Mesendoderm (in vitro differentiated cells): ENCODE measurements at regions not wholly inside any gene's neighbourhood (a gene's known extent, or its start where the extent isn't known, plus 50 kb on each side); places are given as distances from the start of the nearest gene placed in this dataset.
"Not testable (repeated sequence)": the region's sequence is repeated elsewhere in the genome, so short reads cannot be mapped to it uniquely, and the experiment has no call there.

Source experiments
- DNase-seq: peaks from one replicate; pipeline ENCODE4 v3.0.0; 2013
- H2AK5ac ChIP-seq: 2 replicates; pipeline ENCODE4 v1.6.1; 2013; ENCODE audit warnings: low read length, inconsistent platforms
- H2BK120ac ChIP-seq: 2 replicates; pipeline ENCODE4 v1.6.1; 2013; ENCODE audit warnings: low read depth, mild to moderate bottlenecking, low read length, moderate library complexity, mixed read lengths
- H2BK15ac ChIP-seq: replicated peaks from 2 replicates; pipeline ENCODE4 v1.6.1; 2013; ENCODE audit warnings: low read depth, mild to moderate bottlenecking, moderate library complexity
- H2BK5ac ChIP-seq: 2 replicates; pipeline ENCODE4 v1.6.1; 2013; ENCODE audit warnings: low read length, inconsistent platforms
- H3K18ac ChIP-seq: 2 replicates; pipeline ENCODE4 v1.6.1; 2013; ENCODE audit warnings: mild to moderate bottlenecking, low read length, mixed read lengths
- H3K23ac ChIP-seq: one replicate; pipeline ENCODE4 v1.6.1; 2013; ENCODE audit warnings: low read length
- H3K27ac ChIP-seq: 2 replicates; pipeline ENCODE4 v1.5.1; 2013; ENCODE audit warnings: low read depth, mild to moderate bottlenecking, inconsistent platforms, low read length, moderate library complexity
- H3K27me3 ChIP-seq: 2 replicates; pipeline ENCODE4 v1.6.1; 2013; ENCODE audit warnings: low read length, control low read depth, mild to moderate bottlenecking, inconsistent platforms; ENCODE audit not compliant: insufficient read depth, poor library complexity
- H3K36me3 ChIP-seq: 2 replicates; pipeline ENCODE4 v1.6.1; 2013; ENCODE audit warnings: low read length, inconsistent platforms; ENCODE audit not compliant: control insufficient read depth, insufficient read depth
- H3K4ac ChIP-seq: one replicate; pipeline ENCODE4 v1.6.1; 2013; ENCODE audit warnings: low read depth, mild to moderate bottlenecking, low read length, moderate library complexity
- H3K4me1 ChIP-seq: 2 replicates; pipeline ENCODE4 v1.6.1; 2013; ENCODE audit warnings: low read depth, low read length, inconsistent platforms; ENCODE audit not compliant: control insufficient read depth
- H3K4me2 ChIP-seq: 2 replicates; pipeline ENCODE4 v1.6.1; 2013; ENCODE audit warnings: low read length
- H3K4me3 ChIP-seq: 2 replicates; pipeline ENCODE4 v1.5.1; 2013; ENCODE audit warnings: mild to moderate bottlenecking, low read length
- H3K56ac ChIP-seq: one replicate; pipeline ENCODE4 v1.6.1; 2013; ENCODE audit warnings: low read length
- H3K79me1 ChIP-seq: 2 replicates; pipeline ENCODE4 v1.6.1; 2013; ENCODE audit warnings: low read length, inconsistent platforms
- H3K79me2 ChIP-seq: 2 replicates; pipeline ENCODE4 v1.6.1; 2013; ENCODE audit warnings: mild to moderate bottlenecking, low read length; ENCODE audit not compliant: control insufficient read depth, insufficient read depth
- H3K9ac ChIP-seq: 2 replicates; pipeline ENCODE4 v1.6.1; 2013; ENCODE audit warnings: low read length, inconsistent platforms
- H4K5ac ChIP-seq: one replicate; pipeline ENCODE4 v1.6.1; 2013; ENCODE audit warnings: low read length
- H4K8ac ChIP-seq: one replicate; pipeline ENCODE4 v1.6.1; 2013; ENCODE audit warnings: low read depth, mild to moderate bottlenecking, control low read depth, low read length, moderate library complexity
- WGBS: extraction: QIAGEN DNeasy Blood & Tissue Kit; methylation state at CpG from one replicate; pipeline ENCODE4 v1.1.7; 2013; ENCODE audit warnings: low lambda C conversion rate, missing lambda C conversion rate; ENCODE audit not compliant: insufficient coverage; ENCODE audit errors: extremely low coverage; 5-methylcytosine and 5-hydroxymethylcytosine counted together

DNA sequence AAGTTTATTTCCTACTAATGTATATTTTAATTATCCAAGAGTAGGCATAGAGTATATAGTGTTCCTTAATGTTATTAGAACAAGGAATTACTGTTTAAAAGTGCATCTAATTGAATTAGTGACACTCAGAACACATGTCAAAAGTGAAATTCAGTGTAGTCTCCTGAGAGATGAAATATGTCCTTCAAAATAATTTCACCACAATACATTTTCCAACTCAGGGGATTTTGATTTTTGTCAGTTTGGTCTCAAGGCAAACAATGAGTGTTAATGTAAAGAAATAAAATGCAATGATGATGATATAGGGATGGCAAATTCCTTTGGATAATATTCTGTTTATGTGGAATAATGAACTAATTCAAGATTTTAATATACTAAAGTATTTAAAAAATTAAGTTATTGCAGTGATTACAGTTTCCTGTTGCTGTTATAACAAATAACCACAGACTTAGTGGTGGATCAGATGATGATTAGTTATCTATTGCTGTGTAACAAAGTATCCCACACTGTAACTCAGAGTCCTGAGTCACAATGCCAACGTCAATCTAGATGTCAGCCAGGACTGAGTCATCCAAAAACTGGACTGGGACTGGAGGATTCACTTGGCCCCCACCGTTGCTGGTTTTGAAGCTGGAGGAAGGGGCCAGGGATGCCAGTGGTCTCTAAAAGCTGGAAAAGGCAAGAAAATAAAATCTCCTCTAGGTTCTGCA lies 148.0 kb upstream of the SLC7A11 start:
- Histone ChIP-seq H3K56ac (no peak overlapping the region), H3K27me3 (no peaks in the 10 kb centered on the region), H3K27ac (no peak overlapping the region), H3K79me1 (no peaks in the 10 kb centered on the region), H4K5ac (no peak overlapping the region), H3K9ac (no peak overlapping the region), H3K79me2 (no peaks in the 10 kb centered on the region), H4K8ac (no peak overlapping the region), H3K4ac (no peak overlapping the region), H3K4me2 (no peak overlapping the region), H2BK120ac (peak overlapping the region; percentile 92), H3K23ac (no peak overlapping the region), H2BK15ac (no peak overlapping the region), H3K4me1 (no peaks in the 10 kb centered on the region), H2BK5ac (no peak overlapping the region), H3K36me3 (no peaks in the 10 kb centered on the region), H3K18ac (no peak overlapping the region), H2AK5ac (no peak overlapping the region), H3K4me3 (no peak overlapping the region)
- no CpG with 5 or more reads among the region's 2 CpGs for WGBS
- DNase-seq: no peak

DNA sequence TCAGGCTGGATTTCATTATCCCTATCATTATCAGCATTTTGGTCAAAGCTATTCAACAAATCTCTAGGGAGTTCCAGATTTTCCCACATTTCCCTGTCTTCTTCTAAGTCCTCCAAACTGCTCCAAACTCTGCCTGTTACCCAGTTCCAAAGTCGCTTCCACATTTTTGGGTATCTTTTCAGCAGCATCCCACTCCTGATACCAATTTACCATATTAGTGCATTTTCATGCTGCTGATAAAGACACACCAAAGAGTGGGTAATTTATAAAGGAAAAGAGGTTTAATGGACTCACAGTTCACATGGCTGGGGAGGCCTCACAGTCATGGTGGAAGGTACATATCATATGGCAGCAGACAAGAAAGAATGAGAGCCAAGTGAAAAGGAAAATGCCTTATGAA lies 132.8 kb upstream of the SLC7A11 start:
- Histone ChIP-seq H3K27me3 (no peaks in the 10 kb centered on the region), H3K9ac (no peak overlapping the region), H2BK5ac (no peak overlapping the region), H2BK120ac (no peak overlapping the region), H4K5ac (no peak overlapping the region), H3K4me2 (no peak overlapping the region), H2AK5ac (no peak overlapping the region), H3K79me1 (no peaks in the 10 kb centered on the region), H3K36me3 (no peaks in the 10 kb centered on the region), H3K27ac (no peak overlapping the region), H3K56ac (no peak overlapping the region), H3K4me3 (no peak overlapping the region), H3K23ac (no peak overlapping the region), H2BK15ac (no peak overlapping the region), H4K8ac (no peak overlapping the region), H3K79me2 (no peaks in the 10 kb centered on the region), H3K4ac (no peak overlapping the region), H3K4me1 (no peaks in the 10 kb centered on the region), H3K18ac (no peak overlapping the region)
- WGBS: no CpG with 5 or more reads among the region's 1 CpG
- DNase-seq: no peak

DNA sequence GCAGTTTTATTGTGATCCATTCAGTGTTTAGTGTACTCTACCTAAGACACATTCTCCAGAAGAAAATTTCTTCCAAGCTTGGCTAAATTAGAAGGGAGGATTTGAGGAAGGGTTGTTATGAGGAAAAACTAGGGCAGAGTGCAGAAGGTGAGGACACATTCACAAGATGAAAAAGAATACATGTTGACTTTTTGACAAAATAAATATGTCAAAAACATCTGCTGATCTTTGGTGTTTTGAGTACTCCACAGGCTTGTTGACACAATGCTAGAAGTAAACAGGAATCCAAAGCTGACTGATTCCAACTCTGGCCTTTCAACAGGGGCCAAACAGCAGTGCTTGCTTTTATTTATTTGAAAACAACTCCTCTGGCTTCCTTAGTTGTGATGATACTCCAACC lies 125.8 kb upstream of the SLC7A11 start:
- Histone ChIP-seq H3K9ac (no peak overlapping the region), H4K8ac (no peak overlapping the region), H3K36me3 (no peaks in the 10 kb centered on the region), H3K79me2 (no peaks in the 10 kb centered on the region), H3K4me2 (no peak overlapping the region), H2AK5ac (no peak overlapping the region), H2BK5ac (no peak overlapping the region), H2BK15ac (no peak overlapping the region), H3K4me1 (no peaks in the 10 kb centered on the region), H3K27ac (no peak overlapping the region), H4K5ac (no peak overlapping the region), H3K27me3 (no peaks in the 10 kb centered on the region), H3K18ac (no peak overlapping the region), H2BK120ac (no peak overlapping the region), H3K79me1 (no peaks in the 10 kb centered on the region), H3K23ac (no peak overlapping the region), H3K56ac (no peak overlapping the region), H3K4ac (no peak overlapping the region), H3K4me3 (no peak overlapping the region)
- no peak for DNase-seq

DNA sequence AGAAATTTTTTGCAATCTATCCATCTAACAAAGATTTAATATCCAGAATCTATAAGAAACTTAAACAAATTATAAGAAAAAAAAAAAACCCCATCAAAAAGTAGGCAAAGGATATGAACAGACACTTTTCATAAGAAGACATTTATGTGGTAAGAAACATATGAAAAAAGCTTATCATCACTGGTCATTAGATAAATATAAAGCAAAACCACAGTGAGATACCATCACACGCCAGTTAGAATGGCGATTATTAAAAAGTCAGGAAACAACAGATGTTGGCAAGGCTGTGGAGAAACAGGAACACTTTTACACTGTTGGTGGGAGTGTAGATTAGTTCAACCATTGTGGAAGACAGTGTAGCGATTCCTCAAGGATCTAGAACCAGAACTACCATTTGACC lies 110.3 kb upstream of the SLC7A11 start:
- not testable (repeated sequence) for H3K4me1 ChIP-seq, H4K8ac ChIP-seq, H3K23ac ChIP-seq, H3K4me3 ChIP-seq, H3K56ac ChIP-seq, H3K79me2 ChIP-seq, H3K79me1 ChIP-seq, H3K18ac ChIP-seq, H3K27ac ChIP-seq, DNase-seq, H3K27me3 ChIP-seq, H2BK120ac ChIP-seq, H3K4me2 ChIP-seq, H2BK15ac ChIP-seq, H3K4ac ChIP-seq, H2BK5ac ChIP-seq, H2AK5ac ChIP-seq, H3K36me3 ChIP-seq, H4K5ac ChIP-seq, H3K9ac ChIP-seq
- no CpG with 5 or more reads among the region's 3 CpGs for WGBS

DNA sequence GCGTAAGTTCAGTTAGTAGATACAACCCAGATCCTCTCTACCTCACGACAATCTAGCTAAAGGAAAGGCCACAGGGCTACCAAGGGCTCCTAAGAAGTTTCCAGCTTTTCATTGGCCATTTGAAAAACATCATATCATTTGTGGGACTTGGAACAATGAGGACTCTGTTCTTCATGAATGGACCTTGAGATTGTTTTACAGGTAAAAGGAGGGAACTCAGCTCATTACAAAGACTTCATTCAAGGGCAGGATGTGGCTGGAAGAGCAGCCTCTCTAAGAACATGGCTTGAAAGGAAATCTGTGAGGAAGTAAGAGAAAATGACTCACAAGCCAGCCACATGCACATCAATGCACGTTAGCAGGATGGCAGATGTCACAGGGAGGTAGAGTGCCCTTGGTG lies 105.9 kb upstream of the SLC7A11 start:
- H3K18ac ChIP-seq: no peak overlapping the region
- H3K9ac ChIP-seq: no peak overlapping the region
- H3K23ac ChIP-seq: no peak overlapping the region
- H3K56ac ChIP-seq: no peak overlapping the region
- peaks cover 2% of the 10 kb centered on the region for H3K4me1 ChIP-seq
- DNase-seq: no peak
- no peaks in the 10 kb centered on the region for H3K79me1 ChIP-seq
- no peak overlapping the region for H2AK5ac ChIP-seq
- no peaks in the 10 kb centered on the region for H3K79me2 ChIP-seq
- H2BK120ac ChIP-seq: no peak overlapping the region
- H2BK5ac ChIP-seq: no peak overlapping the region
- H3K4ac ChIP-seq: no peak overlapping the region
- H4K5ac ChIP-seq: no peak overlapping the region
- no peak overlapping the region for H3K27ac ChIP-seq
- WGBS: no CpG with 5 or more reads among the region's 3 CpGs
- H3K4me2 ChIP-seq: no peak overlapping the region
- no peaks in the 10 kb centered on the region for H3K36me3 ChIP-seq
- no peak overlapping the region for H2BK15ac ChIP-seq
- no peak overlapping the region for H4K8ac ChIP-seq
- no peaks in the 10 kb centered on the region for H3K27me3 ChIP-seq
- no peak overlapping the region for H3K4me3 ChIP-seq

DNA sequence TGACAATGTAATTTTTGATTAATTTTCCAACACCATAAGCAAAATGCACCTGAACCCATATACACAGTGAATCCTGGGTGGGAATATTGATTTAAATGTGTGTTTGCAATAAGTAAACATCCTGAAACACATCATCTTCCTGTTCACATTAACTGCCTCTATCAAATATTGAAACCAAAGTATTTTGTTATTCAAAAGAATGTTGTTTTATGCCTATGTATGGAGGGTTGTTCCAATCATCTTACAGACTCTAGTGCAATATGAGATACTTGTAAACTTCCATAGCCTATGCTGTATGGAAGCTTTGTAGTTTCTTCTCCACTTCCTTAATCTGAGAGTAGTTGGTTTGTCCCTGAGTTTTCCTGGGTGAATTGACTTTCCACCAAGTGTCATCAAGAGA lies 105.4 kb upstream of the SLC7A11 start:
- Histone ChIP-seq H3K79me2 (no peaks in the 10 kb centered on the region), H3K27ac (no peak overlapping the region), H4K5ac (no peak overlapping the region), H3K56ac (no peak overlapping the region), H3K36me3 (no peaks in the 10 kb centered on the region), H3K9ac (no peak overlapping the region), H2BK5ac (no peak overlapping the region), H3K4me2 (no peak overlapping the region), H3K18ac (no peak overlapping the region), H3K23ac (no peak overlapping the region), H3K79me1 (no peaks in the 10 kb centered on the region), H2AK5ac (no peak overlapping the region), H3K27me3 (no peaks in the 10 kb centered on the region), H4K8ac (no peak overlapping the region), H3K4ac (no peak overlapping the region), H2BK120ac (no peak overlapping the region), H3K4me3 (no peak overlapping the region), H2BK15ac (no peak overlapping the region), H3K4me1 (peaks cover 2% of the 10 kb centered on the region)
- no peak for DNase-seq
